Stomach (tissue), 8 donors: ENCODE measurements at regions not wholly inside any gene's neighbourhood (a gene's known extent, or its start where the extent isn't known, plus 50 kb on each side); places are given as distances from the start of the nearest gene placed in this dataset.

Source experiments
- DNase-seq, 2 donors: peaks; one replicate each; pipeline versions ENCODE4 v3.0.0 to v3.0.0-alpha.2; 2013 to 2019
- H3K27ac ChIP-seq, 5 donors: fragments of 200-600 bp in 4 of 5; sonication (generic) in 4 of 5; one replicate each; pipeline ENCODE4 v1.5.1; 2013 to 2019; ENCODE audit warnings: mild to moderate bottlenecking in 1 of 5, moderate library complexity in 1 of 5
- H3K27me3 ChIP-seq, 3 donors: fragments of 200-600 bp; sonication (generic); one replicate each; pipeline ENCODE4 v1.5.1; 2017 to 2019; ENCODE audit warnings: mixed run types in 1 of 3
- H3K36me3 ChIP-seq, 4 donors: fragments of 200-600 bp; sonication (generic); 1 replicate in 3 of 4; 2 replicates in 1 of 4; pipeline ENCODE4 v1.5.1; 2016 to 2019
- H3K4me1 ChIP-seq, 4 donors: fragments of 200-600 bp; sonication (generic); one replicate each; pipeline ENCODE4 v1.5.1; 2016 to 2019
- H3K4me3 ChIP-seq, 4 donors: fragments of 200-600 bp; sonication (generic) in 3 of 4; one replicate each; pipeline ENCODE4 v1.5.1; 2016 to 2019; ENCODE audit warnings: mild to moderate bottlenecking in 1 of 4
- H3K9me3 ChIP-seq, 4 donors: fragments of 200-600 bp; sonication (generic); one replicate each; pipeline ENCODE4 v1.5.1; 2016 to 2019
- CTCF ChIP-seq, 7 experiments: fragments of 450-650 bp in 4 of 7; fragments of 200-600 bp in 3 of 7; sonication (generic) in 3 of 7; IDR thresholded peaks; one replicate each; pipeline ENCODE4 v1.5.1; 2016 to 2019; ENCODE audit warnings: antibody characterized with exemption in 7 of 7, control low read depth in 2 of 7, mild to moderate bottlenecking in 1 of 7
- EP300 ChIP-seq: sonication (generic); formaldehyde crosslinking; IDR thresholded peaks from one replicate; pipeline ENCODE4 v1.6.1; 2017; ENCODE audit warnings: antibody characterized with exemption
- POLR2A ChIP-seq, 4 donors: fragments of 450-650 bp; IDR thresholded peaks; one replicate each; pipeline ENCODE4 v1.6.1; 2016; ENCODE audit warnings: antibody characterized with exemption in 4 of 4, control low read depth in 2 of 4, mild to moderate bottlenecking in 1 of 4, moderate library complexity in 1 of 4
- POLR2AphosphoS5 ChIP-seq, 3 donors: sonication (generic); formaldehyde crosslinking; IDR thresholded peaks; one replicate each; pipeline ENCODE4 v1.6.1; 2016; ENCODE audit warnings: antibody characterized with exemption in 3 of 3
- WGBS, 5 donors: extraction: QIAGEN DNeasy Blood & Tissue Kit in 3 of 5; methylation state at CpG; one replicate each; pipeline versions ENCODE4 v1.1.5 to v1.1.7; 2013 to 2018; 5-methylcytosine and 5-hydroxymethylcytosine counted together
- intact Hi-C: fragments of 100-400 bp; cut with DNase I; formaldehyde crosslinking; loops from one replicate; pipeline ENCODE4 v1.15.1; 2023; ENCODE audit warnings: low total_unique reads
- donor health status: healthy with polysubstance abuse.
- donor health status: Bipolar disorder and iron deficiency.
- donor health status: healthy.

GRCh38 chr18:39960550-39960949 is 1994.5 kb upstream of the PIK3C3 start:
- no peak overlapping the region for H3K27ac ChIP-seq
- H3K27me3 ChIP-seq: no peaks in the 10 kb centered on the region
- WGBS, 5 donors: 80 to 96% (median 88%) methylated on average over 1 of the region's 1 CpG
- TF ChIP-seq POLR2AphosphoS5 (IDR thresholded peaks at IDR 0.05) (no peak), EP300 (no peak), POLR2A (IDR thresholded peaks at IDR 0.05) (no peak), CTCF (IDR thresholded peaks at IDR 0.05) (no peak)
- no peaks in the 10 kb centered on the region for H3K9me3 ChIP-seq
- intact Hi-C loops: no loop called here
- no peak for DNase-seq
- H3K36me3 ChIP-seq: no peaks in the 10 kb centered on the region
- no peak overlapping the region for H3K4me3 ChIP-seq
- H3K4me1 ChIP-seq: no peaks in the 10 kb centered on the region

- 64 to 77% (median 69%) methylated on average over 2 of the region's 2 CpGs for WGBS, 5 donors
- Histone ChIP-seq H3K27me3 (no peaks in the 10 kb centered on the region), H3K27ac (no peak overlapping the region), H3K4me3 (no peak overlapping the region), H3K9me3 (no peaks in the 10 kb centered on the region), H3K4me1 (no peaks in the 10 kb centered on the region), H3K36me3 (no peaks in the 10 kb centered on the region)
- intact Hi-C loops: no loop called here
- DNase-seq: no peak
- TF ChIP-seq EP300 (no peak), CTCF (IDR thresholded peaks at IDR 0.05) (no peak)
Measured at GRCh38 chr18:39959839-39960238, 1995.2 kb upstream of the PIK3C3 start.

GRCh38 chr18:39958876-39959275 is 1996.2 kb upstream of the PIK3C3 start:
- intact Hi-C loops: no loop called here
- no peaks in the 10 kb centered on the region for H3K36me3 ChIP-seq
- H3K4me3 ChIP-seq: no peak overlapping the region
- 50 to 83% (median 73%) methylated on average over 1 of the region's 1 CpG for WGBS, 5 donors
- H3K4me1 ChIP-seq: no peaks in the 10 kb centered on the region
- H3K27ac ChIP-seq: no peak overlapping the region
- DNase-seq: no peak
- no peaks in the 10 kb centered on the region for H3K9me3 ChIP-seq
- TF ChIP-seq CTCF (IDR thresholded peaks at IDR 0.05) (no peak), EP300 (no peak), POLR2A (IDR thresholded peaks at IDR 0.05) (no peak), POLR2AphosphoS5 (IDR thresholded peaks at IDR 0.05) (no peak)
- no peaks in the 10 kb centered on the region for H3K27me3 ChIP-seq

GRCh38 chr18:39952816-39953215 is 2002.2 kb upstream of the PIK3C3 start:
- no peak overlapping the region for H3K4me3 ChIP-seq

More at GRCh38 chr18:39952816-39953215, 2002.2 kb upstream of the PIK3C3 start:
- no peak for TF ChIP-seq CTCF (IDR thresholded peaks at IDR 0.05)
- no peak for TF ChIP-seq EP300
- WGBS, 5 donors: 82 to 92% (median 84%) methylated on average over 2 of the region's 2 CpGs
- Histone ChIP-seq H3K27ac (no peak overlapping the region), H3K36me3 (no peaks in the 10 kb centered on the region), H3K27me3 (no peaks in the 10 kb centered on the region), H3K4me1 (no peaks in the 10 kb centered on the region), H3K9me3 (no peaks in the 10 kb centered on the region)
- intact Hi-C loops: no loop called here
- no peak for DNase-seq
